B cell (primary cell): ENCODE measurements at regions not wholly inside any gene's neighbourhood (a gene's known extent, or its start where the extent isn't known, plus 50 kb on each side); places are given as distances from the start of the nearest gene placed in this dataset.

ENCODE experiments used
- ATAC-seq: fragments of 200-7000 bp; cut with Tn5 transposase; one replicate; pipeline ENCODE4 v1.10.0; 2021; ENCODE audit warnings: low read depth, mild to moderate bottlenecking, moderate number of reproducible peaks, moderate library complexity
- CTCF ChIA-PET: fragments of 350-600 bp; sonication (Branson Sonifier 250); formaldehyde crosslinking; loops from one replicate; lab custom pipeline; 2021; ENCODE audit warnings: antibody characterized with exemption, inconsistent platforms; lab: Charles Lee
- POLR2A ChIA-PET: fragments of 350-600 bp; sonication (Branson Sonifier 250); formaldehyde crosslinking; loops from one replicate; lab custom pipeline; 2021; ENCODE audit warnings: antibody characterized with exemption; lab: Charles Lee
- DNase-seq: peaks from one replicate; pipeline ENCODE4 v3.0.0; 2013
- H2AFZ ChIP-seq: 2 replicates; pipeline ENCODE4 v1.6.1; 2012; ENCODE audit warnings: mild to moderate bottlenecking, low read depth, low read length; ENCODE audit not compliant: insufficient read depth, poor library complexity, severe bottlenecking
- H3K27ac ChIP-seq, 2 donors: 1 replicate in 1 of 2; 2 replicates in 1 of 2; pipeline ENCODE4 v1.5.1; 2012 to 2013; ENCODE audit warnings: low read length in 2 of 2, mild to moderate bottlenecking in 2 of 2, moderate library complexity in 1 of 2
- H3K27me3 ChIP-seq, 4 experiments: fragments of 200-600 bp in 1 of 4; sonication (generic) in 1 of 4; replicated peaks in 1 of 4; 1 replicate in 2 of 4; 2 replicates in 2 of 4; pipeline versions ENCODE4 v1.6.1 to v1.7.0; 2013 to 2016; ENCODE audit warnings: low read length in 3 of 4, mild to moderate bottlenecking in 2 of 4, mixed read lengths in 1 of 4, moderate library complexity in 1 of 4; ENCODE audit not compliant: insufficient read depth in 4 of 4, control insufficient read depth in 3 of 4; ENCODE audit errors: control extremely low read depth in 1 of 4
- H3K36me3 ChIP-seq, 2 experiments: replicated peaks in 1 of 2; 1 replicate in 1 of 2; 2 replicates in 1 of 2; pipeline versions ENCODE4 v1.6.1 to v1.7.1; 2013; ENCODE audit warnings: low read length in 1 of 2; ENCODE audit not compliant: insufficient read depth in 2 of 2, control insufficient read depth in 1 of 2; ENCODE audit errors: control extremely low read depth in 1 of 2, extremely low read depth in 1 of 2
- H3K4me1 ChIP-seq, 2 donors: fragments of 200-600 bp in 1 of 2; sonication (generic) in 1 of 2; 1 replicate in 1 of 2; 2 replicates in 1 of 2; pipeline versions ENCODE4 v1.5.1 to v1.6.1; 2013 to 2017; ENCODE audit warnings: low read length in 2 of 2; ENCODE audit not compliant: control insufficient read depth in 2 of 2, insufficient read depth in 2 of 2
- H3K4me2 ChIP-seq: replicated peaks from 2 replicates; pipeline ENCODE3; 2012; ENCODE audit warnings: mild to moderate bottlenecking, low read depth, low read length; ENCODE audit not compliant: poor library complexity, severe bottlenecking
- H3K4me3 ChIP-seq, 5 experiments: fragments of 200-600 bp in 1 of 5; sonication (generic) in 1 of 5; 1 replicate in 3 of 5; 2 replicates in 2 of 5; pipeline versions ENCODE4 v1.5.1 to v1.7.0; 2011 to 2016; ENCODE audit warnings: low read length in 4 of 5, mild to moderate bottlenecking in 4 of 5, low read depth in 2 of 5, control low read depth in 1 of 5, moderate library complexity in 1 of 5; ENCODE audit not compliant: insufficient read depth in 1 of 5; ENCODE audit errors: control extremely low read depth in 1 of 5, extremely low read depth in 1 of 5
- H3K79me2 ChIP-seq: fragments of 200-600 bp; sonication (generic); one replicate; pipeline ENCODE4 v1.6.0; 2016; ENCODE audit warnings: low read length; ENCODE audit not compliant: control insufficient read depth, insufficient read depth
- H3K9ac ChIP-seq: fragments of 200-600 bp; sonication (generic); 2 replicates; pipeline ENCODE4 v1.6.1; 2017; ENCODE audit warnings: mild to moderate bottlenecking, low read length, moderate library complexity
- H3K9me3 ChIP-seq, 3 donors: one replicate each; pipeline versions ENCODE4 v1.6.1 to v1.7.1; 2013; ENCODE audit warnings: low read length in 2 of 3; ENCODE audit not compliant: control insufficient read depth in 2 of 3, insufficient read depth in 1 of 3; ENCODE audit errors: control extremely low read depth in 1 of 3
- H4K20me1 ChIP-seq: 2 replicates; pipeline ENCODE4 v1.6.0; 2012; ENCODE audit warnings: mild to moderate bottlenecking, low read length; ENCODE audit not compliant: insufficient read depth, control insufficient read depth, poor library complexity, severe bottlenecking
- H3K27ac Mint-ChIP-seq: one replicate; pipeline ENCODE4 v1.8.0; 2021; ENCODE audit warnings: mixed read lengths
- H3K27me3 Mint-ChIP-seq: one replicate; pipeline ENCODE4 v1.8.0; 2021; ENCODE audit warnings: mixed read lengths
- H3K4me1 Mint-ChIP-seq: one replicate; pipeline ENCODE4 v1.8.0; 2021; ENCODE audit warnings: mixed read lengths
- H3K4me3 Mint-ChIP-seq: one replicate; pipeline ENCODE4 v1.8.0; 2021; ENCODE audit warnings: mixed read lengths
- H3K9me3 Mint-ChIP-seq: one replicate; pipeline ENCODE4 v1.8.0; 2022; ENCODE audit warnings: mixed read lengths; ENCODE audit not compliant: insufficient read depth
- CTCF ChIP-seq: fragments of 200-600 bp; IDR thresholded peaks from one replicate; pipeline ENCODE4 v1.8.0; 2022; ENCODE audit warnings: antibody characterized with exemption, mild to moderate bottlenecking
- EZH2 ChIP-seq: IDR thresholded peaks from 2 replicates; pipeline ENCODE4 v1.6.1; 2012; ENCODE audit warnings: borderline replicate concordance, low read depth, mild to moderate bottlenecking, moderate library complexity, low read length; ENCODE audit not compliant: insufficient read depth, poor library complexity, severe bottlenecking
- WGBS: methylation state at CpG from one replicate; pipeline ENCODE4 v1.1.5; 2013; ENCODE audit warnings: missing lambda C conversion rate; ENCODE audit not compliant: insufficient coverage; 5-methylcytosine and 5-hydroxymethylcytosine counted together
- intact Hi-C: fragments of 100-400 bp; cut with micrococcal nuclease; formaldehyde crosslinking; loops from one replicate; pipeline ENCODE4 v1.10.0; 2022

GRCh38 chr13:105960326-105960725, 575.1 kb downstream of the EFNB2 start:
- no peaks in the 10 kb centered on the region for H3K4me1 Mint-ChIP-seq
- Histone ChIP-seq H3K4me1 (no peaks in the 10 kb centered on the region), H3K4me3 (no peak overlapping the region), H3K79me2 (no peaks in the 10 kb centered on the region), H3K27ac (no peak overlapping the region), H3K36me3 (no peaks in the 10 kb centered on the region), H2AFZ (no peak overlapping the region), H3K4me2 (no peak overlapping the region), H3K27me3 (no peaks in the 10 kb centered on the region), H3K9me3 (peaks cover 0 to 1% (median under 1%) of the 10 kb centered on the region in 3 donors), H3K9ac (no peak overlapping the region), H4K20me1 (no peaks in the 10 kb centered on the region)
- CTCF ChIA-PET = no interaction called here
- DNase-seq (no peak), ATAC-seq (no peak)
- POLR2A ChIA-PET = no interaction called here
- no peaks in the 10 kb centered on the region for H3K27me3 Mint-ChIP-seq
- no peak overlapping the region for H3K27ac Mint-ChIP-seq
- intact Hi-C loops = no loop called here
- H3K9me3 Mint-ChIP-seq = no peaks in the 10 kb centered on the region
- 95% methylated on average over 2 of the region's 7 CpGs for WGBS
- no peak overlapping the region for H3K4me3 Mint-ChIP-seq
- TF ChIP-seq CTCF = no peak
- TF ChIP-seq EZH2 = no peak

GRCh38 chr13:105959876-105960275, 575.6 kb downstream of the EFNB2 start:
- no peaks in the 10 kb centered on the region for H3K36me3 ChIP-seq
- no peak for ATAC-seq
- no peaks in the 10 kb centered on the region for H3K79me2 ChIP-seq
- H3K9me3 Mint-ChIP-seq = no peaks in the 10 kb centered on the region
- peaks cover 0 to 5% (median 1%) of the 10 kb centered on the region in 3 donors for H3K9me3 ChIP-seq
- intact Hi-C loops = no loop called here
- TF ChIP-seq CTCF = no peak
- TF ChIP-seq EZH2 = no peak
- no peaks in the 10 kb centered on the region for H3K27me3 Mint-ChIP-seq
- WGBS = 88% methylated on average over 2 of the region's 6 CpGs
- no peak overlapping the region for H3K27ac ChIP-seq
- no peaks in the 10 kb centered on the region for H3K27me3 ChIP-seq
- no peaks in the 10 kb centered on the region for H4K20me1 ChIP-seq
- H3K4me3 ChIP-seq = no peak overlapping the region
- H2AFZ ChIP-seq = no peak overlapping the region
- no peaks in the 10 kb centered on the region for H3K4me1 ChIP-seq
- ChIA-PET POLR2A (no interaction called here), CTCF (no interaction called here)
- no peak overlapping the region for H3K4me3 Mint-ChIP-seq
- no peak overlapping the region for H3K4me2 ChIP-seq
- no peak overlapping the region for H3K27ac Mint-ChIP-seq
- no peaks in the 10 kb centered on the region for H3K4me1 Mint-ChIP-seq
- no peak for DNase-seq
- no peak overlapping the region for H3K9ac ChIP-seq
